ENCODE measurements at regions not wholly inside any gene's neighbourhood (a gene's known extent, or its start where the extent isn't known, plus 50 kb on each side); places are given as distances from the start of the nearest gene placed in this dataset.

DNA sequence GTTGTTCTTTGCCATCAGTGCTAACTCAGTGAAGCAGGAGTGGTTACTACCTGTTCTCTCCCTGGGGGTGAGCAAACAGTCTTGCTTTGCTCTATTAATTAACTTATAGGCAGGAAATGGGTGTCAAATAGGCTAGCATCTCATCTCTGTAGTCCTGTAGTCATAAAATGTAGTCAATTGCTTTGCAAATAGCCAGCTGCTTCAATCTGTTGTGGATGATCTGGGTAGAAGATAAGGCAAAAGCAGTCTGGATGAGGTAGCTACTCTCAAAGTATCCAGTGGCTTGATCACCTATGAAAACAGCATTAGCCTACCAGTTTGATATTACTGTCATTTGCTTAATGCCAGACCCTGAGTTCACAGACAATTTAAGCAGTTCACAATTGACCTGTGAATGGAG lies 369.0 kb upstream of the TMTC1 start:
- Histone ChIP-seq H3K36me3 (no peaks in the 10 kb centered on the region), H3K9me3 (no peaks in the 10 kb centered on the region), H3K27me3 (no peaks in the 10 kb centered on the region), H3K4me3 (no peak overlapping the region), H3K4me1 (no peaks in the 10 kb centered on the region), H3K27ac (no peak overlapping the region)
- TF ChIP-seq, protein P1, sequence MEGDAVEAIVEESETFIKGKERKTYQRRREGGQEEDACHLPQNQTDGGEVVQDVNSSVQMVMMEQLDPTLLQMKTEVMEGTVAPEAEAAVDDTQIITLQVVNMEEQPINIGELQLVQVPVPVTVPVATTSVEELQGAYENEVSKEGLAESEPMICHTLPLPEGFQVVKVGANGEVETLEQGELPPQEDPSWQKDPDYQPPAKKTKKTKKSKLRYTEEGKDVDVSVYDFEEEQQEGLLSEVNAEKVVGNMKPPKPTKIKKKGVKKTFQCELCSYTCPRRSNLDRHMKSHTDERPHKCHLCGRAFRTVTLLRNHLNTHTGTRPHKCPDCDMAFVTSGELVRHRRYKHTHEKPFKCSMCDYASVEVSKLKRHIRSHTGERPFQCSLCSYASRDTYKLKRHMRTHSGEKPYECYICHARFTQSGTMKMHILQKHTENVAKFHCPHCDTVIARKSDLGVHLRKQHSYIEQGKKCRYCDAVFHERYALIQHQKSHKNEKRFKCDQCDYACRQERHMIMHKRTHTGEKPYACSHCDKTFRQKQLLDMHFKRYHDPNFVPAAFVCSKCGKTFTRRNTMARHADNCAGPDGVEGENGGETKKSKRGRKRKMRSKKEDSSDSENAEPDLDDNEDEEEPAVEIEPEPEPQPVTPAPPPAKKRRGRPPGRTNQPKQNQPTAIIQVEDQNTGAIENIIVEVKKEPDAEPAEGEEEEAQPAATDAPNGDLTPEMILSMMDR (IDR thresholded peaks at IDR 0.05), result no peak
- intact Hi-C loops (cut with DNase I), result no loop called here
- ATAC-seq (no peak), DNase-seq (no peak)

DNA sequence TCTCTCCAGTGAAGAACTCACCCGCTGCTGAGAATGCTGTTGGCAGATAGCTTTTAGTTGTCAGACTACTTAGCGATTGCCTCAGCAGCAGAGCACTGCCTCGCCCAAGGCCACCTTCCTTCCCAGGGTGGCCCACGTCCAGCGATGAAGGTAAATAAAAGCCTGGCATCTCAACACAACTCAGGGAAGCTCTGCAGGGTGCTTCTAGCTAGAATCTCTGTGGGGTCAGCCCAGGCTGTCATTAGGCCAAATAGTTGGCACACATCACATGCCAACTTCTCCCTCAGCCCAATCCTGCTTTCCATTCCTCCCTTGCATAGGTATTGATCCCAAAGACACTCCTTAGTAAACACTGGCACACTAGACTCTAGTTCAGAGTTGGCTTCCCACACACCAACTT lies 368.1 kb upstream of the TMTC1 start:
- TF ChIP-seq, protein P1 (IDR thresholded peaks at IDR 0.05), result no peak
- Histone ChIP-seq H3K27me3 (no peaks in the 10 kb centered on the region), H3K4me1 (no peaks in the 10 kb centered on the region), H3K9me3 (no peaks in the 10 kb centered on the region), H3K27ac (no peak overlapping the region), H3K36me3 (no peaks in the 10 kb centered on the region), H3K4me3 (no peak overlapping the region)
- intact Hi-C loops (cut with DNase I), result no loop called here
- DNase-seq, result no peak
- no peak for ATAC-seq

DNA sequence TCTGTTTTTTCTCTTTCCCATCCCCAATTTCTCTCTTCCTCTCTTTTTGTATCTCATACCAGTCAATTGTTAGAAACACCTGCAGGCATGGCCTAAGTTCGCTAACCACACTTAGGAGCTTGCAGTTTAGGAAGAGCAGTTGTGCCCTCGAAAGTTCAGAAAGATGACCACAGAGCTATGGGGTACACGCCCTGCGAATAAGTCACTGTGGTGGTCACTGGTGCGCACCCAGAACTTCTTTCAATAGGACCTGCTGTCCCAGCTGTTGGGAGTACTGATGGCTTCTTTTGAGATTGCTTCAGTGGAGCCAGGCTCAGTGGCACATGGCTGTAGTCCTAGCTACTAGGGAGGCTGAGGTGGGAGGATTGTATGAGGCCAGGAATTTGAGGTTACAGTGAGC lies 362.8 kb upstream of the TMTC1 start:
- Histone ChIP-seq H3K36me3 (no peaks in the 10 kb centered on the region), H3K4me1 (no peaks in the 10 kb centered on the region), H3K9me3 (no peaks in the 10 kb centered on the region), H3K4me3 (no peak overlapping the region), H3K27me3 (no peaks in the 10 kb centered on the region), H3K27ac (no peak overlapping the region)
- TF ChIP-seq, protein P1 (IDR thresholded peaks at IDR 0.05), result no peak
- no peak for DNase-seq
- intact Hi-C loops (cut with DNase I), result no loop called here
- ATAC-seq, result no peak

DNA sequence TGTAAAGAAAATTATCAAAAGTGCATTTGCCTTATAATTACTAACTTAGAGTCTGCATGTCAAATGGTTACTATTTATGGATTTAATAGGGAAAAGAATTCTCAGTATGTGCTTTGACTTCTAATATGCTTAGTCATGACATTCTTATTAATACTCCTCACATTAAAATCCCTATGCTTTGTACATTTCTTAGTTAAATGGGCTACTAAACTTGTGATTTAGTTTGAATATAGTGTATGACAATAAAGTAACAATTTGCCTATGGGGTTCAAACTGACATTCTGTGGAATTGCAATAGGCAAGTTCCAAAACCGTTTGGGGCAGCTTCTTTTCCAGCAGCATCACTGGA lies 361.9 kb upstream of the TMTC1 start:
- intact Hi-C loops (cut with DNase I), result no loop called here
- DNase-seq, result no peak

DNA sequence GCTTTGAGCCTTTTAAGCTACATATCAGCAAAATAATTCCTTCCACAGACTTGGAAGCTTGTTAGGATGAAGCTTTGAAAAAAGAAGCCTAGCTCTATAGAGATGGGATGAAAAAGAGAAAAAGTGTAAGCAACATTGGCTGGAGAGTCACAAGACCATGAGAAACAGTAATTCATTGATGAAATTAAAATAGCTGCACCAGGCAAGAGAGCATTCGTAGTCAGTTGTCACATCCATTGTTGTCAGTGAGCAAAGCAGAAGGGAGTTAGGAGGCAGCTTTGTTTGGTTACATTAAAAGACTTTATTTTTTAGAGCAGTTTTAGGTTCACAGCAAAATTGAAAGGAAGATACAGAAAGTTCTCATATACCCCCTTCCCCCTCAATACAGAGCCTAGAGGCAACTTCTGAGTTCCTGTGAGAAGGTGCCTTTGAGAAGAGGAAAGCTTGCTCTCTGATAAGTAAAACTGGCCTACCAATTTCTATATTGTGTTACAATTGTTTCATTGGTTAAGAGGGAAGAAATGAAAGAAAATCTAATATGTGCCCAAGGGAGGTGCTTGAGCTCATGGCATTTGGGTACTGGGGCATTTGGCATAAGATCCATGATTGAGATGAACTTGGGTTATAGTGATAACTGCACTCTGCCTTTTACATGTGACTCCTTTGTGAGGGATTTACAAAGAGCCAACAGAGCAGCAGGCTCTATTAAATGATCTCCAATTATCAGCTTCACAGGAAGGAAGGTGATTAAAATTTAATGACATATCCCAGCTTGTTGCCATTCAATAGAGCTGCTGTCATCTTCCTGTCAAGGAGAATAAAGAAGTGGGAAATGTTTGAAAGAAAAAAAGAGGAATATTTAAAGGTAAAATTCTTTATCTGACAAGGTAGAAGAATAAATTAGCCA lies 361.3 kb upstream of the TMTC1 start:
- Histone ChIP-seq H3K27ac (no peak overlapping the region), H3K9me3 (no peaks in the 10 kb centered on the region), H3K36me3 (no peaks in the 10 kb centered on the region), H3K4me1 (no peaks in the 10 kb centered on the region), H3K4me3 (no peak overlapping the region), H3K27me3 (no peaks in the 10 kb centered on the region)
- no peak for ATAC-seq
- DNase-seq, result no peak
- TF ChIP-seq, protein P1 (IDR thresholded peaks at IDR 0.05), result no peak
- intact Hi-C loops (cut with DNase I), result no loop called here

More for the DNA sequence above, 361.9 kb upstream of the TMTC1 start:
- no peaks in the 10 kb centered on the region for H3K9me3 ChIP-seq
- no peak for ATAC-seq
- no peaks in the 10 kb centered on the region for H3K36me3 ChIP-seq
- no peak overlapping the region for H3K4me3 ChIP-seq
- H3K27ac ChIP-seq, result no peak overlapping the region
- TF ChIP-seq, protein P1 (IDR thresholded peaks at IDR 0.05), result no peak
- no peaks in the 10 kb centered on the region for H3K27me3 ChIP-seq
- no peaks in the 10 kb centered on the region for H3K4me1 ChIP-seq
